Activated CD4-positive, alpha-beta T cell treated with anti-CD3 and anti-CD28 coated beads for 36 hours (primary cell): ENCODE measurements at regions not wholly inside any gene's neighbourhood (a gene's known extent, or its start where the extent isn't known, plus 50 kb on each side); places are given as distances from the start of the nearest gene placed in this dataset.
"Not testable (repeated sequence)": the region's sequence is repeated elsewhere in the genome, so short reads cannot be mapped to it uniquely, and the experiment has no call there.

Experiments used
- ATAC-seq: fragments of 200-7000 bp; cut with Tn5 transposase; one replicate; pipeline ENCODE4 v1.10.0; 2021; ENCODE audit warnings: mild to moderate bottlenecking, moderate library complexity
- CTCF ChIA-PET: fragments of 350-600 bp; sonication (Branson Sonifier 250); formaldehyde crosslinking; loops from one replicate; lab custom pipeline; 2021; ENCODE audit warnings: antibody characterized with exemption; lab: Charles Lee
- POLR2A ChIA-PET: fragments of 350-600 bp; sonication (Branson Sonifier 250); formaldehyde crosslinking; loops from one replicate; lab custom pipeline; 2021; ENCODE audit warnings: antibody characterized with exemption, inconsistent platforms; lab: Charles Lee
- DNase-seq: peaks from one replicate; pipeline ENCODE4 v3.0.0-alpha.2; 2020
- H3K27ac Mint-ChIP-seq: one replicate; pipeline ENCODE4 v1.8.0; 2021; ENCODE audit warnings: mixed read lengths
- H3K27me3 Mint-ChIP-seq: one replicate; pipeline ENCODE4 v1.8.0; 2021; ENCODE audit warnings: mixed read lengths
- H3K36me3 Mint-ChIP-seq: one replicate; pipeline ENCODE4 v1.8.0; 2021; ENCODE audit warnings: low read depth, mixed read lengths
- H3K4me1 Mint-ChIP-seq: one replicate; pipeline ENCODE4 v1.8.0; 2021; ENCODE audit warnings: mixed read lengths
- H3K4me3 Mint-ChIP-seq: one replicate; pipeline ENCODE4 v1.8.0; 2021; ENCODE audit warnings: mild to moderate bottlenecking, moderate library complexity, mixed read lengths
- H3K9me3 Mint-ChIP-seq: one replicate; pipeline ENCODE4 v1.8.0; 2021; ENCODE audit warnings: low read depth, mixed read lengths
- intact Hi-C, 2 experiments: fragments of 100-400 bp; cut with DNase I in 1 of 2; cut with micrococcal nuclease in 1 of 2; formaldehyde crosslinking; loops; one replicate each; pipeline versions ENCODE4 v1.14.2 to v1.15.1; 2022 to 2024; cut with DNase I, micrococcal nuclease

DNA sequence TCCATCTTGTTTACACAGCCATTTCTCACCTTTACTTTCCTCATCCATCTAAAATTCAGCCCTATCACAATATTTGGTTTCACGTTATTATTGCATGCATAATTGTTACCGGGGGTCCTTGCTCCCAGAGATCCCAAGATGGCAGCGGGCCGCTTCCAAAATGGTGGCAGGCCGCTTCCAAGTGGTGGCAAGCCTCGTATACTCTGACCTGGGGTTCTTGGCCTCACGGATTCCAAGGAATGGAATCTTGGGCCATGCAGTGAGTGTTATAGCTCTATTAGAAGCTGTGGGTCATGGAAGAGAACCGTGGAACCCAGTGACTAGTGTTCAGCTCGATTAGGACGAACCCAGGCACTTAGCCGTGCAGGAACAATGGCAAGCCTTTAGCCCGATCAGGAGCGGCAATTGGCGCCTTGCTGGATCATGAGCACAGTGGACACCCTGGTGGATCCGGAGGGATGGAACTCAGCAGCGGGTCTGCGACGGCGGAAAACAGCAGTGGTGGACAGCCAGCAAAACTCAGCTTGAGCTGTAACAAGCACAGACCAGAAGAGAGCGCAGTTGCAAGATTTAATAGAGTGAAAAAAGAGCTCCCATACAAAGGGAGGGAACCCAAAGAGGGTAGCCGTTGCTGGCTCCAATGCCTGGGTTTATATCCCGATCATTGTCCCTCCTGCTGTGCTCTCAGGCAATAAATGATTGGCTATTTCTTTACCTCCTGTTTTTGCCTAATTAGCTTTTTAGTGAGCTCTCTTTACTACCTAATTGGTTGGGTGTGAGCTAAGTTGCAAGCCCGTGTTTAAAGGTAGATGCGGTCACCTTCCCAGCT lies 756.2 kb upstream of the CTNND2 start:
- CTCF ChIA-PET, H3K4me3 Mint-ChIP-seq, H3K27ac Mint-ChIP-seq, H3K36me3 Mint-ChIP-seq, H3K4me1 Mint-ChIP-seq, DNase-seq, POLR2A ChIA-PET, intact Hi-C loops, ATAC-seq, H3K27me3 Mint-ChIP-seq: not testable (repeated sequence)
- H3K9me3 Mint-ChIP-seq: peaks cover 28% of the 10 kb centered on the region

DNA sequence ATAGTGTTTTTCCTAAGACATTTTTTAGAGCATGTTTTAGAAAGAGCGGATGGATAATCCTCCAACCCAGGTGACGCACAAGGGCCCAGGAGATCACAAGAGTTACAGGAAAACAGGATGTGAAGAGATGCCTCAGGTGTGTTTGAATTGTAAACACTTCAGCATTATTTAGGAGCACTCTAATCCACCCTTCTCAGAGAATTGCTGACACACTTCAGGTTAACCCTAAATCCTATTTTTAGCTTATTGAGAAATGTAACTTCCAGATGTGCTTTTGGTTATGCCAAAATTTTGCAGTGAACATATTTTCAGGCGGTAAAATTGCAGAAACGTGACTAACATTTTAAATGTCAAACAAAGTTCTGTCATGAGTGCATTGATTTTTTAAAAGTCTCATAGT lies 755.4 kb upstream of the CTNND2 start:
- Mint-ChIP-seq H3K4me1 (no peaks in the 10 kb centered on the region), H3K4me3 (no peak overlapping the region), H3K27me3 (no peaks in the 10 kb centered on the region), H3K36me3 (no peaks in the 10 kb centered on the region), H3K9me3 (peaks cover 25% of the 10 kb centered on the region), H3K27ac (no peak overlapping the region)
- DNase-seq (no peak), ATAC-seq (no peak)
- ChIA-PET CTCF (no interaction called here), POLR2A (no interaction called here)
- intact Hi-C loops: no loop called here

GRCh38 chr5:12658871-12659446 lies 754.7 kb upstream of the CTNND2 start:
- intact Hi-C loops: no loop called here
- CTCF ChIA-PET: no interaction called here
- POLR2A ChIA-PET: no interaction called here
- H3K36me3 Mint-ChIP-seq: no peaks in the 10 kb centered on the region
- DNase-seq (no peak), ATAC-seq (no peak)
- no peaks in the 10 kb centered on the region for H3K4me1 Mint-ChIP-seq
- peaks cover 21% of the 10 kb centered on the region for H3K9me3 Mint-ChIP-seq
- no peak overlapping the region for H3K27ac Mint-ChIP-seq
- no peaks in the 10 kb centered on the region for H3K27me3 Mint-ChIP-seq
- H3K4me3 Mint-ChIP-seq: no peak overlapping the region

- H3K4me1 Mint-ChIP-seq, H3K4me3 Mint-ChIP-seq, H3K36me3 Mint-ChIP-seq, DNase-seq, H3K27me3 Mint-ChIP-seq, POLR2A ChIA-PET, CTCF ChIA-PET, ATAC-seq, H3K27ac Mint-ChIP-seq, intact Hi-C loops: not testable (repeated sequence)
- H3K9me3 Mint-ChIP-seq: peaks cover 19% of the 10 kb centered on the region
These were observed 753.7 kb upstream of the CTNND2 start for GRCh38 chr5:12657914-12658474.

DNA sequence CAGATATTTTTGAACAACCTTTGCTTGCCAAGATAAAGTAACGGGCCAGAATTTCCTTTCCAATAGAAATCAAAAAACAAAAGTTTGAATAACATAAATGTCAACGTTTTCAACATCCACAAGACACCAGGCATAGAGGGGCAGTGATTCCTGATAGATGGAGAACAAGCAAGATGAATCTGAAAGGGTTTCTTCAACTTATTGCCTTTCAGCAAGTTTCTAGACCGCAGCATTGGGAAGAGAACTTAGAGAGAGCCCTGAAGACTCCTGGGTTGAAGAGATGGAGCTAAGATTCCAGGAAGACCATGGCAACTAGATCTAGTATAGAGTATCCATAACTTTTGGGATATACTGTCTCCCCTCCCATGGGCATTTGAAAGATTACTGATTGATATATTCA lies 751.4 kb upstream of the CTNND2 start:
- POLR2A ChIA-PET: no interaction called here
- DNase-seq (no peak), ATAC-seq (no peak)
- CTCF ChIA-PET: no interaction called here
- Mint-ChIP-seq H3K36me3 (no peaks in the 10 kb centered on the region), H3K9me3 (peaks cover 18% of the 10 kb centered on the region), H3K4me3 (no peak overlapping the region), H3K27ac (no peak overlapping the region), H3K27me3 (no peaks in the 10 kb centered on the region), H3K4me1 (no peaks in the 10 kb centered on the region)
- intact Hi-C loops: no loop called here

DNA sequence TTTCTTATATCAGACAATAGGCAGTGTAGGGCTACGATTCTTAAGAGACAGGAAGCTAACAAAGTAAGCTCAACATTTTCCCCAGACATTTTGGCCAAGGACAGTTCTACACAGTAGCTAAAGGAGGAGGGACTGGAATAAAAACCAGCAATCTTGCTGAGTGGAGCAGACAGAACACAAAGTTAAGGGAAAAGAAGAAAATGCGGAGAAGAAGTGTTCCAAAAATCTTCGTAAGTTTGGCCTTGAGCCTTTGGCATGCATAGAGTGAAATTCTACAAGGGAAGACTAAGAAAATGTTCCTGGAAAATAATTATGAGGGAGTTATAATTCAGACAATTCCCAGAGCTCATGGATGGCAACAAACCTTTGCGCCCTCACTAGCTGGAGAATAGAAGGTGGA lies 748.0 kb upstream of the CTNND2 start:
- Mint-ChIP-seq H3K27me3 (no peaks in the 10 kb centered on the region), H3K36me3 (no peaks in the 10 kb centered on the region), H3K9me3 (peaks cover 17% of the 10 kb centered on the region), H3K4me3 (no peak overlapping the region), H3K4me1 (no peaks in the 10 kb centered on the region), H3K27ac (no peak overlapping the region)
- POLR2A ChIA-PET: no interaction called here
- CTCF ChIA-PET: no interaction called here
- intact Hi-C loops: no loop called here
- no peak for ATAC-seq
- no peak for DNase-seq

GRCh38 chr5:12648558-12648957 lies 744.3 kb upstream of the CTNND2 start:
- ChIA-PET CTCF (no interaction called here), POLR2A (no interaction called here)
- no peaks in the 10 kb centered on the region for H3K4me1 Mint-ChIP-seq
- H3K27me3 Mint-ChIP-seq: no peaks in the 10 kb centered on the region
- intact Hi-C loops: no loop called here
- H3K27ac Mint-ChIP-seq: no peak overlapping the region
- H3K4me3 Mint-ChIP-seq: no peak overlapping the region
- no peak for ATAC-seq
- no peak for DNase-seq
- peaks cover 12% of the 10 kb centered on the region for H3K9me3 Mint-ChIP-seq
- H3K36me3 Mint-ChIP-seq: no peaks in the 10 kb centered on the region

DNA sequence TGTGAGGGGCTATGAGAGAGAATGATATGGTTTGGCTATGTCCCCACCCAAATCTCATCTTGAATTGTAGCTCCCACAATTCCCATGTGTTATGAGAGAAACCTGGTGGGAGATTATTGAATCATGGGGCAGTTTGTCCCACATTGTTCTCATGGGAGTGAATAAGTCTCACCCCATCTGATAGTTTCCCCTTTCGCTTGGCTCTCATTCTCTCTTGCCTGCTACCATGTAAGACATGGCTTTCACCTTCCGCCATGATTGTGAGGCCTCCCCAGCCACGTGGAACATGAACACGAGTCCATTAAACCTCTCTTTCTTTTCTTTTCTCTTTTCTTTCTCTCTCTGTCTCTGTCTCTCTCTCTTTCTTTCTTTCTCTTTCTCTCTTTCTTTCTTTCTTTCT lies 743.4 kb upstream of the CTNND2 start:
- intact Hi-C loops: no loop called here
- CTCF ChIA-PET: no interaction called here
- no peaks in the 10 kb centered on the region for H3K27me3 Mint-ChIP-seq
- H3K4me1 Mint-ChIP-seq: no peaks in the 10 kb centered on the region
- peaks cover 12% of the 10 kb centered on the region for H3K9me3 Mint-ChIP-seq
- DNase-seq: no peak
- no peaks in the 10 kb centered on the region for H3K36me3 Mint-ChIP-seq
- no peak overlapping the region for H3K4me3 Mint-ChIP-seq
- no peak for ATAC-seq
- POLR2A ChIA-PET: no interaction called here
- no peak overlapping the region for H3K27ac Mint-ChIP-seq

DNA sequence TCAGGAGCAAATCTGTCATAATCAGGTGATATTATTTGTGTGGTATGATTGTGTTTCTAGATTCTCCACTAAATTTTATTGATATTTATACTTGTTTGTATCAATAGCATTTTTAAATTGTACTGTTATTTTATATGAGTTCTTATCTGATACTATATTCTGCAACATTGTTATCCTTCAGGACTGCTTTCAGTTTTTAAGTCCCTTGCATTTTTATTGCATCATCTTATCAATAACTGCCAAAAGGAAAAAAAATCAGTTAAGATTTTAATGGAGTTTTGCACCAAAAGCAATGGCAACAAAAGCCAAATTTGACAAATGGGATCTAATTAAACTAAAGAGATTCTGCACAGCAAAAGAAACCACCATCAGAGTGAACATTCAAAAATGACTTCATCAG lies 741.3 kb upstream of the CTNND2 start:
- Mint-ChIP-seq H3K27me3 (no peaks in the 10 kb centered on the region), H3K36me3 (no peaks in the 10 kb centered on the region), H3K4me1 (no peaks in the 10 kb centered on the region), H3K9me3 (peaks cover 12% of the 10 kb centered on the region), H3K27ac (no peak overlapping the region), H3K4me3 (no peak overlapping the region)
- CTCF ChIA-PET: no interaction called here
- intact Hi-C loops: no loop called here
- no peak for ATAC-seq
- no peak for DNase-seq
- POLR2A ChIA-PET: no interaction called here

DNA sequence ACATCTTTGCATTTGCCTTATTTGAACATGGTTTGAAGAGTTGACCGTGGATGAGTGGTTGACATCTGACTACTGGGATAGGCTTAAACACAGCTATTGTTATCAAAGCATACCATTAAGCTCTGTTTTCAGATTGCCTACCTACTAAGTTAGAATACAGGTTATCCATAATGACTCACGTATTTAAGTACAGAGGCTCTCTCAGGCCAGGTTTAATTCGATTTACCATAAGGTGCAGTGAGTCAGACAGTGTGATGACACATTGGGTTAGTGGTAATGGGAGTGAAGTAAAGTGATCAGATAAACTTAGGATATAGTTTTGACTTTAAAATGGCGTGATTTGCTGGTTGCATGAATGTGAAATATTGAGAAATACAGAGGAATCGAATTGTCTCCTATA lies 732.0 kb upstream of the CTNND2 start:
- H3K4me1 Mint-ChIP-seq: no peaks in the 10 kb centered on the region
- POLR2A ChIA-PET: no interaction called here

GRCh38 chr5:12626556-12626955 lies 722.3 kb upstream of the CTNND2 start:
- no peaks in the 10 kb centered on the region for H3K4me1 Mint-ChIP-seq
- H3K36me3 Mint-ChIP-seq: no peaks in the 10 kb centered on the region
- intact Hi-C loops: no loop called here
- no peaks in the 10 kb centered on the region for H3K27me3 Mint-ChIP-seq
- ChIA-PET CTCF (no interaction called here), POLR2A (no interaction called here)
- no peak overlapping the region for H3K4me3 Mint-ChIP-seq
- DNase-seq (no peak), ATAC-seq (no peak)
- H3K9me3 Mint-ChIP-seq: no peaks in the 10 kb centered on the region
- H3K27ac Mint-ChIP-seq: no peak overlapping the region

More for the DNA sequence above, 732.0 kb upstream of the CTNND2 start:
- H3K36me3 Mint-ChIP-seq: no peaks in the 10 kb centered on the region
- no peak for DNase-seq
- H3K27me3 Mint-ChIP-seq: no peaks in the 10 kb centered on the region
- no peak for ATAC-seq
- no peak overlapping the region for H3K4me3 Mint-ChIP-seq
- peaks cover 18% of the 10 kb centered on the region for H3K9me3 Mint-ChIP-seq
- CTCF ChIA-PET: no interaction called here
- no peak overlapping the region for H3K27ac Mint-ChIP-seq
- intact Hi-C loops: no loop called here

DNA sequence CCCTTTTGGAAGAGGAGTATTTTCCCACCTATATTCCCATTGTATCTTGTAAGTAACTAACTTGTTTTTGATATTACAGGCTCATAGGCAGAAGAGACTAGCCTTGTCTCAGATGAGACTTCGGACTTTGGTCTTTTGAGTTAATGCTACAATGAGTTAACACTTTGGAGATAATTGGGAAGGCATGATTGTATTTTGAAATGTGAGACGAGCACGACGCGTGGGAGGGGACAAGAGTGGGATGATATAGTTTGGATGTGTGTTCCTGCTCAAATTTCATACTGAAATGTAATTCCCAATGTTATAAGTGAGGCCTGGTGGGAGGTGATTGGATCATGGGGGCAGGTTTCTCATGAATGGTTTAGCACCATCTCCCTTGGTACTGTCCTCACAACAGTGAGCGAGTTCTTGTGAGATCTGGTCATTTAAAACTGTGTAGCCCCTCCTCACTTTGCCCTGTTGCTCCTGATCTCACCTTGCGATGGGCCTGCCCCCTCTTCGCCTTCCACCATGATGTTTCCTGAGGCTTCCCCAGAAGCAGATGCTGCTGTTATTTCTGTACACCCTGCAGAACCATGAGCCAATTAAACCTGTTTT lies 721.5 kb upstream of the CTNND2 start:
- no peak overlapping the region for H3K27ac Mint-ChIP-seq
- POLR2A ChIA-PET: no interaction called here
- no peak for DNase-seq
- no peaks in the 10 kb centered on the region for H3K27me3 Mint-ChIP-seq
- no peak overlapping the region for H3K4me3 Mint-ChIP-seq
- CTCF ChIA-PET: no interaction called here
- peaks cover 2% of the 10 kb centered on the region for H3K9me3 Mint-ChIP-seq
- no peaks in the 10 kb centered on the region for H3K4me1 Mint-ChIP-seq
- no peak for ATAC-seq
- intact Hi-C loops: no loop called here
- H3K36me3 Mint-ChIP-seq: no peaks in the 10 kb centered on the region
